ENCODE measurements at regions not wholly inside any gene's neighbourhood (a gene's known extent, or its start where the extent isn't known, plus 50 kb on each side); places are given as distances from the start of the nearest gene placed in this dataset.

GRCh38 chr6:167467282-167467681 is 142.4 kb downstream of the TTLL2 start:
- Histone ChIP-seq H3K4me1 (ENCODE audit: insufficient read depth, low read length, poor library complexity, severe bottlenecking) (no peaks in the 10 kb centered on the region), H3K9me2 (ENCODE audit: insufficient read depth, low read length) (no peaks in the 10 kb centered on the region), H3K4me3 (ENCODE audit: low read depth, low read length, poor library complexity, severe bottlenecking) (no peak overlapping the region), H3K36me3 (ENCODE audit: insufficient read depth, low read length) (no peaks in the 10 kb centered on the region), H4K20me1 (ENCODE audit: insufficient read depth, low read length) (no peaks in the 10 kb centered on the region), H2AFZ (ENCODE audit: low read length) (no peak overlapping the region), H3K4me2 (ENCODE audit: low read length) (no peak overlapping the region), H3K27ac (ENCODE audit: low read depth, low read length, poor library complexity, severe bottlenecking) (no peak overlapping the region), H3K79me2 (ENCODE audit: insufficient read depth, low read depth, low read length) (no peaks in the 10 kb centered on the region), H3K9me3 (ENCODE audit: low read length) (no peaks in the 10 kb centered on the region)
- ChIA-PET POLR2A (no interaction called here), CTCF (ENCODE audit: unreplicated experiment) (no interaction called here)
- intact Hi-C loops (cut with micrococcal nuclease; ENCODE audit: unreplicated experiment), result no loop called here
- no peak for DNase-seq (ENCODE audit: low spot score)
- TF ChIP-seq EZH2phosphoT487 (IDR thresholded peaks at IDR 0.05; ENCODE audit: borderline replicate concordance, low read depth, low read length) (no peak), CTCF (conservative IDR thresholded peaks at IDR 0.05; ENCODE audit: low read length) (no peak)
- BruUV-seq (replicated peaks), result no TSS peak

- ChIA-PET CTCF (ENCODE audit: unreplicated experiment) (no interaction called here), POLR2A (no interaction called here)
- Histone ChIP-seq H3K27ac (ENCODE audit: low read depth, low read length, poor library complexity, severe bottlenecking) (no peak overlapping the region), H3K4me1 (ENCODE audit: insufficient read depth, low read length, poor library complexity, severe bottlenecking) (no peaks in the 10 kb centered on the region), H3K4me2 (ENCODE audit: low read length) (no peak overlapping the region), H4K20me1 (ENCODE audit: insufficient read depth, low read length) (no peaks in the 10 kb centered on the region), H3K9me3 (ENCODE audit: low read length) (no peaks in the 10 kb centered on the region), H3K9me2 (ENCODE audit: insufficient read depth, low read length) (no peaks in the 10 kb centered on the region), H2AFZ (ENCODE audit: low read length) (no peak overlapping the region), H3K4me3 (ENCODE audit: low read depth, low read length, poor library complexity, severe bottlenecking) (no peak overlapping the region), H3K36me3 (ENCODE audit: insufficient read depth, low read length) (no peaks in the 10 kb centered on the region), H3K79me2 (ENCODE audit: insufficient read depth, low read depth, low read length) (no peaks in the 10 kb centered on the region)
- no peak for DNase-seq (ENCODE audit: low spot score)
- no TSS peak for BruUV-seq (replicated peaks)
- TF ChIP-seq CTCF (conservative IDR thresholded peaks at IDR 0.05; ENCODE audit: low read length), result no peak
- TF ChIP-seq EZH2phosphoT487 (IDR thresholded peaks at IDR 0.05; ENCODE audit: borderline replicate concordance, low read depth, low read length), result no peak
- intact Hi-C loops (cut with micrococcal nuclease; ENCODE audit: unreplicated experiment), result no loop called here
Measured at GRCh38 chr6:167467793-167468431, 143.0 kb downstream of the TTLL2 start.

- intact Hi-C loops (cut with micrococcal nuclease; ENCODE audit: unreplicated experiment), result no loop called here
- Histone ChIP-seq H3K9me2 (ENCODE audit: insufficient read depth, low read length) (no peaks in the 10 kb centered on the region), H3K4me2 (ENCODE audit: low read length) (no peak overlapping the region), H4K20me1 (ENCODE audit: insufficient read depth, low read length) (no peaks in the 10 kb centered on the region), H3K4me3 (ENCODE audit: low read depth, low read length, poor library complexity, severe bottlenecking) (no peak overlapping the region), H2AFZ (ENCODE audit: low read length) (no peak overlapping the region), H3K27ac (ENCODE audit: low read depth, low read length, poor library complexity, severe bottlenecking) (no peak overlapping the region), H3K79me2 (ENCODE audit: insufficient read depth, low read depth, low read length) (no peaks in the 10 kb centered on the region), H3K36me3 (ENCODE audit: insufficient read depth, low read length) (no peaks in the 10 kb centered on the region), H3K9me3 (ENCODE audit: low read length) (no peaks in the 10 kb centered on the region), H3K4me1 (ENCODE audit: insufficient read depth, low read length, poor library complexity, severe bottlenecking) (no peaks in the 10 kb centered on the region)
- CTCF ChIA-PET (ENCODE audit: unreplicated experiment), result no interaction called here
- BruUV-seq (replicated peaks), result no TSS peak
- POLR2A ChIA-PET, result no interaction called here
- DNase-seq (ENCODE audit: low spot score), result no peak
- no peak for TF ChIP-seq CTCF (conservative IDR thresholded peaks at IDR 0.05; ENCODE audit: low read length)
Measured at GRCh38 chr6:167469101-167469500, 144.2 kb downstream of the TTLL2 start.
